ENCODE measurements at regions not wholly inside any gene's neighbourhood (a gene's known extent, or its start where the extent isn't known, plus 50 kb on each side); places are given as distances from the start of the nearest gene placed in this dataset.

- TF ChIP-seq POLR2A (IDR thresholded peaks at IDR 0.05), result no peak
- TF ChIP-seq CTCF (IDR thresholded peaks at IDR 0.05 in 4 of 5, conservative IDR thresholded peaks at IDR 0.05 in 1 of 5), result no peak
Measured at GRCh38 chr7:120059641-120060040, 213.3 kb upstream of the KCND2 start.

Data from gastrocnemius medialis (tissue), 4 donors.